Peyer's patch (tissue), 4 donors: ENCODE measurements at regions not wholly inside any gene's neighbourhood (a gene's known extent, or its start where the extent isn't known, plus 50 kb on each side); places are given as distances from the start of the nearest gene placed in this dataset.
"Not testable (repeated sequence)": the region's sequence is repeated elsewhere in the genome, so short reads cannot be mapped to it uniquely, and the experiment has no call there.

ENCODE experiments used
- CTCF ChIP-seq, 6 experiments: fragments of 450-650 bp in 4 of 6; fragments of 200-600 bp in 2 of 6; sonication (generic) in 1 of 6; IDR thresholded peaks; one replicate each; pipeline ENCODE4 v1.5.1; 2017 to 2019; ENCODE audit warnings: antibody characterized with exemption in 6 of 6, mild to moderate bottlenecking in 3 of 6, moderate library complexity in 1 of 6
- POLR2A ChIP-seq, 2 donors: fragments of 450-650 bp; IDR thresholded peaks; one replicate each; pipeline ENCODE4 v1.5.1; 2017; ENCODE audit warnings: antibody characterized with exemption in 2 of 2, mild to moderate bottlenecking in 2 of 2, moderate library complexity in 2 of 2

GRCh38 chr20:30500447-30500820 is 757.0 kb upstream of the DEFB115 start:
- TF ChIP-seq CTCF (IDR thresholded peaks at IDR 0.05) = peak in 3 of 6 experiments; percentile 18 to 47 (median 22)
- TF ChIP-seq POLR2A (IDR thresholded peaks at IDR 0.05) = not testable (repeated sequence)
